ENCODE measurements at regions not wholly inside any gene's neighbourhood (a gene's known extent, or its start where the extent isn't known, plus 50 kb on each side); places are given as distances from the start of the nearest gene placed in this dataset.

DNA sequence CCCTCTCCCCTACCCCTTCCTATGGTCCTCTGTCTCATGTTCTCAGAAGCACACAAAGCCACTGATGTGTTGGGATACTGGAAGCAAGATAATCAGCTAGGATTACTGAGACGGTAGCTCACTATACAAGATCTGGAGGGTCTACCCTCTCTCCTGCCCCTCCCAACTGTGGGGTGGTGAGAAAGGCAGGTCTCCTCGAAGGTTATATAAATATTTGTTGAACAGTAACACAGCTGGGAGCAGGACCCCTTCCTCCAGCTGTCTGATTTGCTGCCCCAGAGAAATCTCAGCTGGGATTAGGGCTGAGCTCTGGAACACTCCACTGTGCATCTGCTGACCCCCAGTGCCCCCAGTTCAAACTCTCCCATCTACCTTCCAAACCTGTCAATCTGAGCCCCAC is 94.2 kb upstream of the IPO9 start (continued):
- TF ChIP-seq, protein P1, sequence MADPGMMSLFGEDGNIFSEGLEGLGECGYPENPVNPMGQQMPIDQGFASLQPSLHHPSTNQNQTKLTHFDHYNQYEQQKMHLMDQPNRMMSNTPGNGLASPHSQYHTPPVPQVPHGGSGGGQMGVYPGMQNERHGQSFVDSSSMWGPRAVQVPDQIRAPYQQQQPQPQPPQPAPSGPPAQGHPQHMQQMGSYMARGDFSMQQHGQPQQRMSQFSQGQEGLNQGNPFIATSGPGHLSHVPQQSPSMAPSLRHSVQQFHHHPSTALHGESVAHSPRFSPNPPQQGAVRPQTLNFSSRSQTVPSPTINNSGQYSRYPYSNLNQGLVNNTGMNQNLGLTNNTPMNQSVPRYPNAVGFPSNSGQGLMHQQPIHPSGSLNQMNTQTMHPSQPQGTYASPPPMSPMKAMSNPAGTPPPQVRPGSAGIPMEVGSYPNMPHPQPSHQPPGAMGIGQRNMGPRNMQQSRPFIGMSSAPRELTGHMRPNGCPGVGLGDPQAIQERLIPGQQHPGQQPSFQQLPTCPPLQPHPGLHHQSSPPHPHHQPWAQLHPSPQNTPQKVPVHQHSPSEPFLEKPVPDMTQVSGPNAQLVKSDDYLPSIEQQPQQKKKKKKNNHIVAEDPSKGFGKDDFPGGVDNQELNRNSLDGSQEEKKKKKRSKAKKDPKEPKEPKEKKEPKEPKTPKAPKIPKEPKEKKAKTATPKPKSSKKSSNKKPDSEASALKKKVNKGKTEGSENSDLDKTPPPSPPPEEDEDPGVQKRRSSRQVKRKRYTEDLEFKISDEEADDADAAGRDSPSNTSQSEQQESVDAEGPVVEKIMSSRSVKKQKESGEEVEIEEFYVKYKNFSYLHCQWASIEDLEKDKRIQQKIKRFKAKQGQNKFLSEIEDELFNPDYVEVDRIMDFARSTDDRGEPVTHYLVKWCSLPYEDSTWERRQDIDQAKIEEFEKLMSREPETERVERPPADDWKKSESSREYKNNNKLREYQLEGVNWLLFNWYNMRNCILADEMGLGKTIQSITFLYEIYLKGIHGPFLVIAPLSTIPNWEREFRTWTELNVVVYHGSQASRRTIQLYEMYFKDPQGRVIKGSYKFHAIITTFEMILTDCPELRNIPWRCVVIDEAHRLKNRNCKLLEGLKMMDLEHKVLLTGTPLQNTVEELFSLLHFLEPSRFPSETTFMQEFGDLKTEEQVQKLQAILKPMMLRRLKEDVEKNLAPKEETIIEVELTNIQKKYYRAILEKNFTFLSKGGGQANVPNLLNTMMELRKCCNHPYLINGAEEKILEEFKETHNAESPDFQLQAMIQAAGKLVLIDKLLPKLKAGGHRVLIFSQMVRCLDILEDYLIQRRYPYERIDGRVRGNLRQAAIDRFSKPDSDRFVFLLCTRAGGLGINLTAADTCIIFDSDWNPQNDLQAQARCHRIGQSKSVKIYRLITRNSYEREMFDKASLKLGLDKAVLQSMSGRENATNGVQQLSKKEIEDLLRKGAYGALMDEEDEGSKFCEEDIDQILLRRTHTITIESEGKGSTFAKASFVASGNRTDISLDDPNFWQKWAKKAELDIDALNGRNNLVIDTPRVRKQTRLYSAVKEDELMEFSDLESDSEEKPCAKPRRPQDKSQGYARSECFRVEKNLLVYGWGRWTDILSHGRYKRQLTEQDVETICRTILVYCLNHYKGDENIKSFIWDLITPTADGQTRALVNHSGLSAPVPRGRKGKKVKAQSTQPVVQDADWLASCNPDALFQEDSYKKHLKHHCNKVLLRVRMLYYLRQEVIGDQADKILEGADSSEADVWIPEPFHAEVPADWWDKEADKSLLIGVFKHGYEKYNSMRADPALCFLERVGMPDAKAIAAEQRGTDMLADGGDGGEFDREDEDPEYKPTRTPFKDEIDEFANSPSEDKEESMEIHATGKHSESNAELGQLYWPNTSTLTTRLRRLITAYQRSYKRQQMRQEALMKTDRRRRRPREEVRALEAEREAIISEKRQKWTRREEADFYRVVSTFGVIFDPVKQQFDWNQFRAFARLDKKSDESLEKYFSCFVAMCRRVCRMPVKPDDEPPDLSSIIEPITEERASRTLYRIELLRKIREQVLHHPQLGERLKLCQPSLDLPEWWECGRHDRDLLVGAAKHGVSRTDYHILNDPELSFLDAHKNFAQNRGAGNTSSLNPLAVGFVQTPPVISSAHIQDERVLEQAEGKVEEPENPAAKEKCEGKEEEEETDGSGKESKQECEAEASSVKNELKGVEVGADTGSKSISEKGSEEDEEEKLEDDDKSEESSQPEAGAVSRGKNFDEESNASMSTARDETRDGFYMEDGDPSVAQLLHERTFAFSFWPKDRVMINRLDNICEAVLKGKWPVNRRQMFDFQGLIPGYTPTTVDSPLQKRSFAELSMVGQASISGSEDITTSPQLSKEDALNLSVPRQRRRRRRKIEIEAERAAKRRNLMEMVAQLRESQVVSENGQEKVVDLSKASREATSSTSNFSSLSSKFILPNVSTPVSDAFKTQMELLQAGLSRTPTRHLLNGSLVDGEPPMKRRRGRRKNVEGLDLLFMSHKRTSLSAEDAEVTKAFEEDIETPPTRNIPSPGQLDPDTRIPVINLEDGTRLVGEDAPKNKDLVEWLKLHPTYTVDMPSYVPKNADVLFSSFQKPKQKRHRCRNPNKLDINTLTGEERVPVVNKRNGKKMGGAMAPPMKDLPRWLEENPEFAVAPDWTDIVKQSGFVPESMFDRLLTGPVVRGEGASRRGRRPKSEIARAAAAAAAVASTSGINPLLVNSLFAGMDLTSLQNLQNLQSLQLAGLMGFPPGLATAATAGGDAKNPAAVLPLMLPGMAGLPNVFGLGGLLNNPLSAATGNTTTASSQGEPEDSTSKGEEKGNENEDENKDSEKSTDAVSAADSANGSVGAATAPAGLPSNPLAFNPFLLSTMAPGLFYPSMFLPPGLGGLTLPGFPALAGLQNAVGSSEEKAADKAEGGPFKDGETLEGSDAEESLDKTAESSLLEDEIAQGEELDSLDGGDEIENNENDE (IDR thresholded peaks at IDR 0.05; ENCODE audit: insufficient replicate concordance, low read length) = no peak
- TF ChIP-seq RAD21 (IDR thresholded peaks at IDR 0.05 in 1 of 2, conservative IDR thresholded peaks at IDR 0.05 in 1 of 2; ENCODE audit: low read depth in 2 of 2, low read length in 2 of 2) (no peak), SIN3A (conservative IDR thresholded peaks at IDR 0.05 in 1 of 2, IDR thresholded peaks at IDR 0.05 in 1 of 2; ENCODE audit: low read depth in 1 of 2, low read length in 2 of 2) (no peak), SRF (IDR thresholded peaks at IDR 0.05; ENCODE audit: low read depth, low read length) (no peak), TAF1 (IDR thresholded peaks at IDR 0.05; ENCODE audit: low read depth, low read length) (no peak), CEBPB (IDR thresholded peaks at IDR 0.05; ENCODE audit: low read depth, low read length) (no peak), CHD1 (IDR thresholded peaks at IDR 0.05; ENCODE audit: low read depth, low read length) (no peak), EGR1 (IDR thresholded peaks at IDR 0.05; ENCODE audit: borderline replicate concordance, low read depth, low read length) (no peak), RXRA (IDR thresholded peaks at IDR 0.05; ENCODE audit: insufficient read depth, low read depth, low read length) (no peak), SAP30 (IDR thresholded peaks at IDR 0.05; ENCODE audit: insufficient read depth, insufficient replicate concordance, low read length) (no peak)
- TF ChIP-seq, protein P2, sequence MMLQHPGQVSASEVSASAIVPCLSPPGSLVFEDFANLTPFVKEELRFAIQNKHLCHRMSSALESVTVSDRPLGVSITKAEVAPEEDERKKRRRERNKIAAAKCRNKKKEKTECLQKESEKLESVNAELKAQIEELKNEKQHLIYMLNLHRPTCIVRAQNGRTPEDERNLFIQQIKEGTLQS (IDR thresholded peaks at IDR 0.05; ENCODE audit: insufficient read depth, low read depth, low read length) = no peak

Data from H1 (cell line).